Vagina (tissue), 2 donors: ENCODE measurements at regions not wholly inside any gene's neighbourhood (a gene's known extent, or its start where the extent isn't known, plus 50 kb on each side); places are given as distances from the start of the nearest gene placed in this dataset.

ENCODE experiments used
- DNase-seq, 2 donors: peaks; one replicate each; pipeline ENCODE4 v3.0.0-alpha.2; 2017; ENCODE audit errors: extremely low spot score in 2 of 2
- H3K27ac ChIP-seq: fragments of 200-600 bp; sonication (generic); one replicate; pipeline ENCODE4 v1.5.1; 2019
- H3K27me3 ChIP-seq: fragments of 200-600 bp; sonication (generic); one replicate; pipeline ENCODE4 v1.5.1; 2019
- H3K36me3 ChIP-seq, 2 donors: fragments of 200-600 bp; sonication (generic); one replicate each; pipeline ENCODE4 v1.5.1; 2017 to 2019
- H3K4me1 ChIP-seq: fragments of 200-600 bp; sonication (generic); one replicate; pipeline ENCODE4 v1.5.1; 2019
- H3K4me3 ChIP-seq, 2 donors: fragments of 200-600 bp; sonication (generic); 1 replicate in 1 of 2; 2 replicates in 1 of 2; pipeline ENCODE4 v1.5.1; 2016 to 2019
- H3K9me3 ChIP-seq: fragments of 200-600 bp; sonication (generic); one replicate; pipeline ENCODE4 v1.5.1; 2019
- CTCF ChIP-seq, 3 experiments: fragments of 450-650 bp in 2 of 3; fragments of 200-600 bp in 1 of 3; sonication (generic) in 1 of 3; IDR thresholded peaks; one replicate each; pipeline ENCODE4 v1.5.1; 2017 to 2019; ENCODE audit warnings: antibody characterized with exemption in 3 of 3, mild to moderate bottlenecking in 2 of 3, moderate library complexity in 2 of 3
- POLR2A ChIP-seq, 2 donors: fragments of 450-650 bp; IDR thresholded peaks; one replicate each; pipeline ENCODE4 v1.6.1; 2017; ENCODE audit warnings: antibody characterized with exemption in 2 of 2, mild to moderate bottlenecking in 2 of 2, moderate library complexity in 2 of 2
- POLR2AphosphoS5 ChIP-seq, 2 donors: sonication (generic); formaldehyde crosslinking; IDR thresholded peaks; one replicate each; pipeline ENCODE4 v1.9.0; 2017; ENCODE audit warnings: antibody characterized with exemption in 2 of 2, mild to moderate bottlenecking in 2 of 2, low read depth in 1 of 2; ENCODE audit not compliant: insufficient read depth in 1 of 2
- intact Hi-C: fragments of 100-400 bp; cut with DNase I; formaldehyde crosslinking; loops from one replicate; pipeline ENCODE4 v1.15.1; 2023

DNA sequence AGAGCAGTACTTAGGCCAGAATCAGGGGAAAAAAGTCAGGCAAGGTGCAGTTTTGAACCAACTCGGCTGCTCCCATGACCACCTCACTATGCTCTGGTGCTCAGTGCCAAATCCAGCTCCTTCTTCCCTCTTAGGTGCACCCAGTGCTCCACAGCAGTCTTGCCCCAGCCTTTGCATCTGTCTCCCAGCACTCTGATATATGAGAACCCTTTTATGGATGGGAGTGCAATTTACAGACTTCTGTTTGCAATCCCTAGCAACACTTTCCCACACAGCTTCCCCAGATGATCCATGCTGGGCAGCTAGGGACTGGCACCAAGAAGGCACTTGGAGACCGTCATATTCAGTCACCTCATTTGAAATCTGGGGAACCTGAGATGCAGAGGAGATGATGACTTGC is 267.9 kb upstream of the CCL2 start:
- Histone ChIP-seq H3K4me1 (peaks cover 14% of the 10 kb centered on the region), H3K9me3 (no peaks in the 10 kb centered on the region), H3K27ac (no peak overlapping the region), H3K4me3 (no peak overlapping the region), H3K36me3 (no peaks in the 10 kb centered on the region), H3K27me3 (no peaks in the 10 kb centered on the region)
- intact Hi-C loops = no loop called here
- TF ChIP-seq POLR2A (IDR thresholded peaks at IDR 0.05) (no peak), CTCF (IDR thresholded peaks at IDR 0.05) (no peak), POLR2AphosphoS5 (IDR thresholded peaks at IDR 0.05; ENCODE audit: insufficient read depth in 1 of 2, low read depth in 1 of 2) (no peak)
- DNase-seq = peak; percentile 18 to 64

GRCh38 chr17:33989361-33990148 is 265.5 kb upstream of the CCL2 start:
- Histone ChIP-seq H3K4me3 (no peak overlapping the region), H3K27me3 (no peaks in the 10 kb centered on the region), H3K9me3 (no peaks in the 10 kb centered on the region), H3K27ac (no peak overlapping the region), H3K36me3 (no peaks in the 10 kb centered on the region), H3K4me1 (peaks cover 8% of the 10 kb centered on the region)
- DNase-seq = peak; percentile 60 to 87
- no peak for TF ChIP-seq CTCF (IDR thresholded peaks at IDR 0.05)
- no peak for TF ChIP-seq POLR2A (IDR thresholded peaks at IDR 0.05)
- TF ChIP-seq POLR2AphosphoS5 (IDR thresholded peaks at IDR 0.05; ENCODE audit: insufficient read depth in 1 of 2, low read depth in 1 of 2) = no peak
- intact Hi-C loops = no loop called here

DNA sequence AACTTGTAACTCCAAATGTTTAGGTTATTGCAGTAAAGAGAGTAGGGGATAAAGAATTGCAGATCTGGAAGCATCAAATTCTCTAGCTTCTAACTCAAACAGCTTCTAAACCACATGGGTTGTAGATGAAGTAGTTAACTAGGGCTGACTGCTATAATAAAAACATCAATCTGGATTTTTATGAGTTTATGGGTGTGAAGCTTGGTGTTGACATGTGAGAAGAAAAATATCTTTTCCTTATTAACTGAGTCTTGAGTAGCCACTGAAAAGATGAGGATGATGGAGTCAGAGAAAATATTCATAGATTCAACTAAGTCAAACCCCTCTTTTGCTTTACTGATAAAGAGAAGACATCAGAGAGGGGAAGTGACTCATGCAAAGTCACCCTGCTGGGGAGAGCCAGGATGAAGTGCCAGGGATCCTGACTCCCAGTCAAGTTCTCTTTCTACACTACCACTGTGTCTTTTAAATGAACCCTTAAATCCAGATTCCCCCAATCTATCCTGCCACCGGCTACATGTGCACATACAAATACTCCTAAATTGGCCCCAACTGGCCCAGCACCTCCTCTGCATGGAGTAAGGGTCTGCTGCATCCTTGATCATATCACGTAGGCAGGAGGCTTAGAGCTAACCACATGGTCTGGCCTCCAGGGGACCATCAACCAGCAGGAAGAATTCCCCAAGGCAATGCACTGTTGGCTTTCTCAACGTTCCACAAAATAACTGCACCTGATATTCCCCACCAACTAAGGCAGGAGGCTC is 264.0 kb upstream of the CCL2 start:
- H3K4me1 ChIP-seq = peaks cover 8% of the 10 kb centered on the region
- no peaks in the 10 kb centered on the region for H3K9me3 ChIP-seq
- no peaks in the 10 kb centered on the region for H3K36me3 ChIP-seq
- no peak overlapping the region for H3K4me3 ChIP-seq
- DNase-seq = peak in 1 of 2 donors; percentile 71
- H3K27me3 ChIP-seq = no peaks in the 10 kb centered on the region
- TF ChIP-seq CTCF (IDR thresholded peaks at IDR 0.05) (no peak), POLR2AphosphoS5 (IDR thresholded peaks at IDR 0.05; ENCODE audit: insufficient read depth in 1 of 2, low read depth in 1 of 2) (no peak), POLR2A (IDR thresholded peaks at IDR 0.05) (no peak)
- intact Hi-C loops = no loop called here
- H3K27ac ChIP-seq = no peak overlapping the region

DNA sequence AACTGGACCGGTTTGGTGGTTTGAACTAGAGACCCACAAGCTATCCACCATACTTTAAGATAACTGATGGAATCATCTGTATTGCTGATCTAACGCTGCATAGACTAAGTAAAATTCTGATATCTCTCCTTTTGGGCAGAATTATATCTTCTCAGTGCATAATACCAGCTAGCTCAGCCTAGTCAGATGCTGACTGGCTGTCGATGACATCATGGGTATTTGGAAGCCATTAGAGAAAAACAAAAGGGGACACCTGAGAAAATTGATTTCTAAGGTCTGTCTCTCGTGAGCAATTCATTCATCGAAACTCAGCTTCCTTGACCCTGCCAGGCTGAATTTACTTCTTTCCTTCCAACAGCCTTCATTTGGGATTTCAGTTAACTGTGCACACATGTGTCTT is 263.0 kb upstream of the CCL2 start:
- no peak overlapping the region for H3K27ac ChIP-seq
- no peaks in the 10 kb centered on the region for H3K9me3 ChIP-seq
- DNase-seq = no peak
- peaks cover 8% of the 10 kb centered on the region for H3K4me1 ChIP-seq
- H3K4me3 ChIP-seq = no peak overlapping the region
- H3K27me3 ChIP-seq = no peaks in the 10 kb centered on the region
- intact Hi-C loops = no loop called here
- H3K36me3 ChIP-seq = no peaks in the 10 kb centered on the region
- no peak for TF ChIP-seq CTCF (IDR thresholded peaks at IDR 0.05)
- no peak for TF ChIP-seq POLR2A (IDR thresholded peaks at IDR 0.05)
- TF ChIP-seq POLR2AphosphoS5 (IDR thresholded peaks at IDR 0.05; ENCODE audit: insufficient read depth in 1 of 2, low read depth in 1 of 2) = no peak

DNA sequence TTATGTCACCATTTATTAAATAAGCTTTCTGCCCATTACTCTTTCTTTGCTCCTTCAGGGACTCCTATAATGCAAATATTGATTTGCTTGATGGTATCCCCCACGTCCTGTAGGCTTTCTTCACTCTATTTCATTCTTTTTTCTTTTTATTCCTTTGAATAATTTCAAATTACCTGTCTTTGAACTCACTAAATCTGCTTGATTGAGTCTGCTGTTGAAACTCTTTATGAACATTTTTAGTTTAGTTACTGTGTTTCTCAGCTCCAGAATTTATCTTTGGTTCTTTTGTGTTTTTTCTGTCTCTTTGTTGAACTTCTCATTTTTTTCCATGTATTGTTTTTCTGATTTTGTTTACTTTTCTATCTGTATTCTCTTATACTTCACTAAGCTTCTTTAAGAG is 254.4 kb upstream of the CCL2 start:
- H3K36me3 ChIP-seq = no peaks in the 10 kb centered on the region
- no peak for TF ChIP-seq POLR2AphosphoS5 (IDR thresholded peaks at IDR 0.05; ENCODE audit: insufficient read depth in 1 of 2, low read depth in 1 of 2)
- TF ChIP-seq POLR2A (IDR thresholded peaks at IDR 0.05) = no peak
- no peak for TF ChIP-seq CTCF (IDR thresholded peaks at IDR 0.05)
- H3K4me3 ChIP-seq = no peak overlapping the region
- no peak for DNase-seq
- intact Hi-C loops = no loop called here
- no peaks in the 10 kb centered on the region for H3K4me1 ChIP-seq
- H3K27ac ChIP-seq = no peak overlapping the region
- H3K27me3 ChIP-seq = no peaks in the 10 kb centered on the region
- no peaks in the 10 kb centered on the region for H3K9me3 ChIP-seq
